ENCODE measurements at regions not wholly inside any gene's neighbourhood (a gene's known extent, or its start where the extent isn't known, plus 50 kb on each side); places are given as distances from the start of the nearest gene placed in this dataset.

- TF ChIP-seq CTCF (IDR thresholded peaks at IDR 0.05; ENCODE audit: low read depth, low read length, missing input control) (no peak), RXRA (IDR thresholded peaks at IDR 0.05) (no peak)
Measured at GRCh38 chr10:37534166-37534565, 323.2 kb downstream of the ZNF248 start.

Data from liver (tissue), 3 donors.